GM21619 (cell line): ENCODE measurements at regions not wholly inside any gene's neighbourhood (a gene's known extent, or its start where the extent isn't known, plus 50 kb on each side); places are given as distances from the start of the nearest gene placed in this dataset.

Experiments used
- ATAC-seq: cut with Tn5 transposase; IDR thresholded peaks from one replicate; pipeline ENCODE4 v1.9.1; 2021; ENCODE audit not compliant: unreplicated experiment

GRCh38 chr16:88283596-88283995, 99.2 kb upstream of the ZNF469 start:
- ATAC-seq: no peak

GRCh38 chr16:88284101-88284500, 98.7 kb upstream of the ZNF469 start:
- no peak for ATAC-seq

- no peak for ATAC-seq
Observed at GRCh38 chr16:88284626-88285513, 97.9 kb upstream of the ZNF469 start.

- ATAC-seq: no peak
Observed at GRCh38 chr16:88285514-88285822, 97.3 kb upstream of the ZNF469 start.

- ATAC-seq: no peak
Observed at GRCh38 chr16:88286301-88286923, 96.3 kb upstream of the ZNF469 start.

GRCh38 chr16:88287219-88287618, 95.5 kb upstream of the ZNF469 start:
- ATAC-seq: no peak

GRCh38 chr16:88288303-88288702, 94.5 kb upstream of the ZNF469 start:
- ATAC-seq: no peak

GRCh38 chr16:88289001-88289400, 93.8 kb upstream of the ZNF469 start:
- ATAC-seq: no peak

GRCh38 chr16:88289561-88289960, 93.2 kb upstream of the ZNF469 start:
- ATAC-seq: no peak

- no peak for ATAC-seq
Observed at GRCh38 chr16:88289968-88290401, 92.8 kb upstream of the ZNF469 start.

GRCh38 chr16:88290850-88291830, 91.6 kb upstream of the ZNF469 start:
- no peak for ATAC-seq

- no peak for ATAC-seq
Observed at GRCh38 chr16:88292007-88292970, 90.5 kb upstream of the ZNF469 start.

GRCh38 chr16:88293097-88293496, 89.7 kb upstream of the ZNF469 start:
- ATAC-seq: no peak

GRCh38 chr16:88295671-88296436, 86.9 kb upstream of the ZNF469 start:
- ATAC-seq: no peak

GRCh38 chr16:88296437-88297177, 86.2 kb upstream of the ZNF469 start:
- ATAC-seq: no peak

- no peak for ATAC-seq
Observed at GRCh38 chr16:88297178-88297720, 85.5 kb upstream of the ZNF469 start.

GRCh38 chr16:88298181-88298832, 84.5 kb upstream of the ZNF469 start:
- ATAC-seq: no peak
